NCI-H1092 (cell line): ENCODE measurements at regions not wholly inside any gene's neighbourhood (a gene's known extent, or its start where the extent isn't known, plus 50 kb on each side); places are given as distances from the start of the nearest gene placed in this dataset.

Experiments
- DNase-seq: peaks from one replicate; lab custom pipeline; 2025; lab: John Stamatoyannopoulos, UW

GRCh38 chr1:22285549-22286396 is 142.9 kb upstream of the WNT4 start:
- DNase-seq = no peak

GRCh38 chr1:22286491-22286890 is 143.6 kb upstream of the WNT4 start:
- DNase-seq = no peak

- no peak for DNase-seq
These were observed 144.4 kb upstream of the WNT4 start for GRCh38 chr1:22287273-22287672.

- DNase-seq = no peak
These were observed 145.1 kb upstream of the WNT4 start for GRCh38 chr1:22287946-22288520.

- no peak for DNase-seq
These were observed 145.8 kb upstream of the WNT4 start for GRCh38 chr1:22288593-22289241.

GRCh38 chr1:22289307-22289995 is 146.6 kb upstream of the WNT4 start:
- DNase-seq = no peak

GRCh38 chr1:22290157-22290556 is 147.3 kb upstream of the WNT4 start:
- no peak for DNase-seq

GRCh38 chr1:22290611-22291010 is 147.7 kb upstream of the WNT4 start:
- DNase-seq = no peak

GRCh38 chr1:22291057-22291456 is 148.2 kb upstream of the WNT4 start:
- DNase-seq = no peak

GRCh38 chr1:22291494-22291893 is 148.6 kb upstream of the WNT4 start:
- DNase-seq = no peak

GRCh38 chr1:22292011-22292788 is 149.3 kb upstream of the WNT4 start:
- no peak for DNase-seq

- no peak for DNase-seq
These were observed 152.5 kb upstream of the WNT4 start for GRCh38 chr1:22295396-22295795.

- no peak for DNase-seq
These were observed 153.0 kb upstream of the WNT4 start for GRCh38 chr1:22295856-22296255.

- no peak for DNase-seq
These were observed 154.0 kb upstream of the WNT4 start for GRCh38 chr1:22296701-22297591.

- no peak for DNase-seq
These were observed 153.7 kb upstream of the ZBTB40 start for GRCh38 chr1:22297999-22298398.

GRCh38 chr1:22303816-22304215 is 147.8 kb upstream of the ZBTB40 start:
- no peak for DNase-seq

GRCh38 chr1:22309572-22309971 is 142.1 kb upstream of the ZBTB40 start:
- DNase-seq = no peak

GRCh38 chr1:22311461-22311860 is 140.2 kb upstream of the ZBTB40 start:
- DNase-seq = no peak

GRCh38 chr1:22313321-22313720 is 138.3 kb upstream of the ZBTB40 start:
- DNase-seq = no peak

- DNase-seq = no peak
These were observed 136.9 kb upstream of the ZBTB40 start for GRCh38 chr1:22314706-22315105.
